SK-N-SH treated with all-trans-retinoic acid at 6 μM for 48 hours (cell line): ENCODE measurements at regions not wholly inside any gene's neighbourhood (a gene's known extent, or its start where the extent isn't known, plus 50 kb on each side); places are given as distances from the start of the nearest gene placed in this dataset.

Source experiments
- ARNTL ChIP-seq: fragments of 450-650 bp; formaldehyde crosslinking; IDR thresholded peaks from 2 replicates; pipeline ENCODE4 v1.5.0; 2020; ENCODE audit warnings: low read depth, mild to moderate bottlenecking, moderate library complexity, borderline replicate concordance
- BACH2 ChIP-seq: fragments of 250-450 bp; sonication (Bioruptor Pico); IDR thresholded peaks from 2 replicates; pipeline ENCODE4 v1.9.0; 2021; ENCODE audit warnings: mild to moderate bottlenecking, borderline replicate concordance
- ESRRG ChIP-seq: fragments of 250-450 bp; sonication (Bioruptor Pico); IDR thresholded peaks from 2 replicates; pipeline ENCODE4 v1.6.1; 2021; ENCODE audit warnings: mild to moderate bottlenecking
- GLIS3 ChIP-seq: fragments of 250-450 bp; sonication (Bioruptor Pico); IDR thresholded peaks from 2 replicates; pipeline ENCODE4 v1.5.0; 2020; ENCODE audit warnings: mild to moderate bottlenecking, moderate library complexity
- ISL1 ChIP-seq: fragments of 250-450 bp; sonication (Bioruptor Pico); IDR thresholded peaks from 2 replicates; pipeline ENCODE4 v2.1.2; 2022; ENCODE audit warnings: mild to moderate bottlenecking, moderate library complexity
- ZC3H10 ChIP-seq: fragments of 250-450 bp; sonication (Bioruptor Pico); IDR thresholded peaks from 2 replicates; pipeline ENCODE4 v1.5.1; 2021; ENCODE audit warnings: mild to moderate bottlenecking, moderate library complexity
- ZFP30 ChIP-seq: fragments of 450-650 bp; formaldehyde crosslinking; IDR thresholded peaks from 2 replicates; pipeline ENCODE4 v1.5.0; 2022; ENCODE audit warnings: mild to moderate bottlenecking, moderate library complexity
- ZNF565 ChIP-seq: fragments of 450-650 bp; formaldehyde crosslinking; conservative IDR thresholded peaks from 2 replicates; pipeline ENCODE4 v1.5.0; 2020; ENCODE audit warnings: low read depth, mild to moderate bottlenecking, moderate library complexity
- TF ChIP-seq, protein P1 (sequence below): fragments of 250-450 bp; sonication (Bioruptor Pico); IDR thresholded peaks from 2 replicates; pipeline ENCODE4 v1.8.0; 2020; ENCODE audit warnings: mild to moderate bottlenecking, moderate library complexity, borderline replicate concordance
- TF ChIP-seq, protein P2 (sequence below): fragments of 250-450 bp; sonication (Bioruptor Pico); IDR thresholded peaks from 2 replicates; pipeline ENCODE4 v1.5.1; 2021; ENCODE audit warnings: mild to moderate bottlenecking, moderate library complexity
- TF ChIP-seq, protein P3 (sequence below): fragments of 250-450 bp; sonication (Bioruptor Pico); IDR thresholded peaks from 2 replicates; pipeline ENCODE4 v1.5.1; 2020; ENCODE audit warnings: low read depth, mild to moderate bottlenecking, moderate library complexity

DNA sequence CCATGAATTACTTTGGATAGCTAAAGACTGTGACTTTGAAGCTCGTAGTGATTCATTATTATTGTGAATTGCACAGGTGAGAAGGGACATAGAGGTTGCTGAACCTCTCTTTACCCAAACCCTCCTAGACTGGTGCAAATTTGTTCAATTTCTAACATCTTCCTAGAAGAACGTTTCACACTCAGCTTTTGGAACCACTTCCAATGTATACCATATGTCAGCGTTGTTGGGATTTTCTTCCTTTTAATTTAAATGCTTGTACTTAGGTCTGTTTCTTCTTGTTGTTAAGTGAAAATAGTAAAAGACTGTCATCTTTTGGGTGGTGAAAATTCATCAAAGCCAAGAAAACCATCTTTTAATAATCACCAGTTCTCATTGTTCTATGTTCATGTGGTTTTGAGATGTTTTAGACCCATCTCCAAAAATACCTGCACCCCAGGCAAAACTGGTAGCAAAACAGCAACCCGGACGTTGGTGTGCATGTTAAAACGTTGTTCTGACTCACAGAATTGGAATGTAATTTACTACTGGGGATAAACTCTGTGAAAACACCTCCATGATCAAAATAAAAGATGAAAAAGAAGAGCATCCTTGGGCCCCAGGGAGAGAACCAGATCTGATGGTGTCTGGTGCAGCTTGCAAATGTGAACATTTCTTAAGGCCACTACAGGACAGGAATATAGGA is 238.3 kb downstream of the NPR3 start:
- no peak for TF ChIP-seq GLIS3 (CRISPR knock-in tag)
- TF ChIP-seq ESRRG (CRISPR knock-in tag), result no peak
- TF ChIP-seq ISL1 (CRISPR knock-in tag), result no peak
- no peak for TF ChIP-seq ARNTL (CRISPR knock-in tag)
- TF ChIP-seq, protein P1, sequence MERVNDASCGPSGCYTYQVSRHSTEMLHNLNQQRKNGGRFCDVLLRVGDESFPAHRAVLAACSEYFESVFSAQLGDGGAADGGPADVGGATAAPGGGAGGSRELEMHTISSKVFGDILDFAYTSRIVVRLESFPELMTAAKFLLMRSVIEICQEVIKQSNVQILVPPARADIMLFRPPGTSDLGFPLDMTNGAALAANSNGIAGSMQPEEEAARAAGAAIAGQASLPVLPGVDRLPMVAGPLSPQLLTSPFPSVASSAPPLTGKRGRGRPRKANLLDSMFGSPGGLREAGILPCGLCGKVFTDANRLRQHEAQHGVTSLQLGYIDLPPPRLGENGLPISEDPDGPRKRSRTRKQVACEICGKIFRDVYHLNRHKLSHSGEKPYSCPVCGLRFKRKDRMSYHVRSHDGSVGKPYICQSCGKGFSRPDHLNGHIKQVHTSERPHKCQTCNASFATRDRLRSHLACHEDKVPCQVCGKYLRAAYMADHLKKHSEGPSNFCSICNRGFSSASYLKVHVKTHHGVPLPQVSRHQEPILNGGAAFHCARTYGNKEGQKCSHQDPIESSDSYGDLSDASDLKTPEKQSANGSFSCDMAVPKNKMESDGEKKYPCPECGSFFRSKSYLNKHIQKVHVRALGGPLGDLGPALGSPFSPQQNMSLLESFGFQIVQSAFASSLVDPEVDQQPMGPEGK (CRISPR knock-in tag), result no peak
- TF ChIP-seq ZNF565 (CRISPR knock-in tag), result no peak
- TF ChIP-seq, protein P2, sequence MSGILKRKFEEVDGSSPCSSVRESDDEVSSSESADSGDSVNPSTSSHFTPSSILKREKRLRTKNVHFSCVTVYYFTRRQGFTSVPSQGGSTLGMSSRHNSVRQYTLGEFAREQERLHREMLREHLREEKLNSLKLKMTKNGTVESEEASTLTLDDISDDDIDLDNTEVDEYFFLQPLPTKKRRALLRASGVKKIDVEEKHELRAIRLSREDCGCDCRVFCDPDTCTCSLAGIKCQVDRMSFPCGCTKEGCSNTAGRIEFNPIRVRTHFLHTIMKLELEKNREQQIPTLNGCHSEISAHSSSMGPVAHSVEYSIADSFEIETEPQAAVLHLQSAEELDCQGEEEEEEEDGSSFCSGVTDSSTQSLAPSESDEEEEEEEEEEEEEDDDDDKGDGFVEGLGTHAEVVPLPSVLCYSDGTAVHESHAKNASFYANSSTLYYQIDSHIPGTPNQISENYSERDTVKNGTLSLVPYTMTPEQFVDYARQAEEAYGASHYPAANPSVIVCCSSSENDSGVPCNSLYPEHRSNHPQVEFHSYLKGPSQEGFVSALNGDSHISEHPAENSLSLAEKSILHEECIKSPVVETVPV (CRISPR knock-in tag), result no peak
- TF ChIP-seq ZFP30 (CRISPR knock-in tag), result no peak
- TF ChIP-seq, protein P3, sequence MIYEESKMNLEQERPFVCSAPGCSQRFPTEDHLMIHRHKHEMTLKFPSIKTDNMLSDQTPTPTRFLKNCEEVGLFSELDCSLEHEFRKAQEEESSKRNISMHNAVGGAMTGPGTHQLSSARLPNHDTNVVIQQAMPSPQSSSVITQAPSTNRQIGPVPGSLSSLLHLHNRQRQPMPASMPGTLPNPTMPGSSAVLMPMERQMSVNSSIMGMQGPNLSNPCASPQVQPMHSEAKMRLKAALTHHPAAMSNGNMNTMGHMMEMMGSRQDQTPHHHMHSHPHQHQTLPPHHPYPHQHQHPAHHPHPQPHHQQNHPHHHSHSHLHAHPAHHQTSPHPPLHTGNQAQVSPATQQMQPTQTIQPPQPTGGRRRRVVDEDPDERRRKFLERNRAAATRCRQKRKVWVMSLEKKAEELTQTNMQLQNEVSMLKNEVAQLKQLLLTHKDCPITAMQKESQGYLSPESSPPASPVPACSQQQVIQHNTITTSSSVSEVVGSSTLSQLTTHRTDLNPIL (CRISPR knock-in tag), result no peak
- no peak for TF ChIP-seq BACH2 (CRISPR knock-in tag)
- TF ChIP-seq ZC3H10, result no peak
